HG02870 (cell line): ENCODE measurements at regions not wholly inside any gene's neighbourhood (a gene's known extent, or its start where the extent isn't known, plus 50 kb on each side); places are given as distances from the start of the nearest gene placed in this dataset.

ENCODE experiments used
- ATAC-seq: cut with Tn5 transposase; IDR thresholded peaks from one replicate; pipeline ENCODE4 v1.9.1; 2021; ENCODE audit warnings: mild to moderate bottlenecking, moderate library complexity; ENCODE audit not compliant: unreplicated experiment

- no peak for ATAC-seq
These were observed 733.4 kb upstream of the CDH7 start for GRCh38 chr18:65017372-65017760.

GRCh38 chr18:65016631-65017371 is 734.0 kb upstream of the CDH7 start:
- no peak for ATAC-seq

- no peak for ATAC-seq
These were observed 756.4 kb upstream of the CDH7 start for GRCh38 chr18:64994370-64994769.

- no peak for ATAC-seq
These were observed 757.1 kb upstream of the CDH7 start for GRCh38 chr18:64993695-64994094.

- ATAC-seq: no peak
These were observed 758.2 kb upstream of the CDH7 start for GRCh38 chr18:64992654-64993053.

- no peak for ATAC-seq
These were observed 759.7 kb upstream of the CDH7 start for GRCh38 chr18:64991102-64991501.

GRCh38 chr18:64986906-64987495 is 763.8 kb upstream of the CDH7 start:
- ATAC-seq: no peak

- no peak for ATAC-seq
These were observed 767.1 kb upstream of the CDH7 start for GRCh38 chr18:64983497-64984238.

- no peak for ATAC-seq
These were observed 768.3 kb upstream of the CDH7 start for GRCh38 chr18:64982414-64983055.

GRCh38 chr18:64981915-64982314 is 768.9 kb upstream of the CDH7 start:
- ATAC-seq: no peak

- ATAC-seq: no peak
These were observed 771.0 kb upstream of the CDH7 start for GRCh38 chr18:64979791-64980190.

- no peak for ATAC-seq
These were observed 776.3 kb upstream of the CDH7 start for GRCh38 chr18:64974391-64975125.

- no peak for ATAC-seq
These were observed 778.3 kb upstream of the CDH7 start for GRCh38 chr18:64972545-64972944.

GRCh38 chr18:64966667-64967066 is 784.1 kb upstream of the CDH7 start:
- ATAC-seq: no peak

- no peak for ATAC-seq
These were observed 794.3 kb upstream of the CDH7 start for GRCh38 chr18:64956465-64956864.

- no peak for ATAC-seq
These were observed 800.9 kb upstream of the CDH7 start for GRCh38 chr18:64949885-64950284.

GRCh38 chr18:64936671-64937070 is 787.8 kb upstream of the LINC00305 start:
- no peak for ATAC-seq

- no peak for ATAC-seq
These were observed 780.1 kb upstream of the LINC00305 start for GRCh38 chr18:64929036-64929435.

GRCh38 chr18:64919971-64920570 is 771.2 kb upstream of the LINC00305 start:
- ATAC-seq: no peak

GRCh38 chr18:64918851-64919250 is 770.0 kb upstream of the LINC00305 start:
- ATAC-seq: no peak
